Nephron progenitor cell (in vitro differentiated cells): ENCODE measurements at regions not wholly inside any gene's neighbourhood (a gene's known extent, or its start where the extent isn't known, plus 50 kb on each side); places are given as distances from the start of the nearest gene placed in this dataset.

ENCODE experiments used
- DNase-seq: peaks from one replicate; pipeline ENCODE4 v3.0.0; 2021
- H3K27ac Mint-ChIP-seq: 2 replicates; pipeline ENCODE4 v1.8.0; 2021; ENCODE audit warnings: mild to moderate bottlenecking, moderate library complexity, mixed read lengths
- H3K27me3 Mint-ChIP-seq: 2 replicates; pipeline ENCODE4 v1.8.0; 2021; ENCODE audit warnings: mild to moderate bottlenecking, low read depth, mixed read lengths; ENCODE audit not compliant: poor library complexity
- H3K36me3 Mint-ChIP-seq: 2 replicates; pipeline ENCODE4 v1.8.0; 2021; ENCODE audit warnings: low read depth, mixed read lengths
- H3K4me1 Mint-ChIP-seq: 2 replicates; pipeline ENCODE4 v1.8.0; 2021; ENCODE audit warnings: mixed read lengths
- H3K4me3 Mint-ChIP-seq: 2 replicates; pipeline ENCODE4 v1.8.0; 2021; ENCODE audit warnings: mild to moderate bottlenecking, moderate library complexity, mixed read lengths
- H3K9me3 Mint-ChIP-seq: 2 replicates; pipeline ENCODE4 v1.8.0; 2021; ENCODE audit warnings: mild to moderate bottlenecking, moderate library complexity, mixed read lengths
- TF ChIP-seq, protein P1 (sequence below): fragments of 200-600 bp; sonication (generic); IDR thresholded peaks from 2 replicates; pipeline ENCODE4 v1.5.0; 2021; ENCODE audit warnings: antibody characterized with exemption

GRCh38 chr4:27276307-27277073 lies 415.8 kb downstream of the STIM2 start:
- TF ChIP-seq, protein P1, sequence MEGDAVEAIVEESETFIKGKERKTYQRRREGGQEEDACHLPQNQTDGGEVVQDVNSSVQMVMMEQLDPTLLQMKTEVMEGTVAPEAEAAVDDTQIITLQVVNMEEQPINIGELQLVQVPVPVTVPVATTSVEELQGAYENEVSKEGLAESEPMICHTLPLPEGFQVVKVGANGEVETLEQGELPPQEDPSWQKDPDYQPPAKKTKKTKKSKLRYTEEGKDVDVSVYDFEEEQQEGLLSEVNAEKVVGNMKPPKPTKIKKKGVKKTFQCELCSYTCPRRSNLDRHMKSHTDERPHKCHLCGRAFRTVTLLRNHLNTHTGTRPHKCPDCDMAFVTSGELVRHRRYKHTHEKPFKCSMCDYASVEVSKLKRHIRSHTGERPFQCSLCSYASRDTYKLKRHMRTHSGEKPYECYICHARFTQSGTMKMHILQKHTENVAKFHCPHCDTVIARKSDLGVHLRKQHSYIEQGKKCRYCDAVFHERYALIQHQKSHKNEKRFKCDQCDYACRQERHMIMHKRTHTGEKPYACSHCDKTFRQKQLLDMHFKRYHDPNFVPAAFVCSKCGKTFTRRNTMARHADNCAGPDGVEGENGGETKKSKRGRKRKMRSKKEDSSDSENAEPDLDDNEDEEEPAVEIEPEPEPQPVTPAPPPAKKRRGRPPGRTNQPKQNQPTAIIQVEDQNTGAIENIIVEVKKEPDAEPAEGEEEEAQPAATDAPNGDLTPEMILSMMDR, result no peak
- Mint-ChIP-seq H3K36me3 (no peaks in the 10 kb centered on the region), H3K4me1 (no peaks in the 10 kb centered on the region), H3K27ac (no peak overlapping the region), H3K9me3 (no peaks in the 10 kb centered on the region), H3K27me3 (peaks cover 6% of the 10 kb centered on the region), H3K4me3 (no peak overlapping the region)
- no peak for DNase-seq

DNA sequence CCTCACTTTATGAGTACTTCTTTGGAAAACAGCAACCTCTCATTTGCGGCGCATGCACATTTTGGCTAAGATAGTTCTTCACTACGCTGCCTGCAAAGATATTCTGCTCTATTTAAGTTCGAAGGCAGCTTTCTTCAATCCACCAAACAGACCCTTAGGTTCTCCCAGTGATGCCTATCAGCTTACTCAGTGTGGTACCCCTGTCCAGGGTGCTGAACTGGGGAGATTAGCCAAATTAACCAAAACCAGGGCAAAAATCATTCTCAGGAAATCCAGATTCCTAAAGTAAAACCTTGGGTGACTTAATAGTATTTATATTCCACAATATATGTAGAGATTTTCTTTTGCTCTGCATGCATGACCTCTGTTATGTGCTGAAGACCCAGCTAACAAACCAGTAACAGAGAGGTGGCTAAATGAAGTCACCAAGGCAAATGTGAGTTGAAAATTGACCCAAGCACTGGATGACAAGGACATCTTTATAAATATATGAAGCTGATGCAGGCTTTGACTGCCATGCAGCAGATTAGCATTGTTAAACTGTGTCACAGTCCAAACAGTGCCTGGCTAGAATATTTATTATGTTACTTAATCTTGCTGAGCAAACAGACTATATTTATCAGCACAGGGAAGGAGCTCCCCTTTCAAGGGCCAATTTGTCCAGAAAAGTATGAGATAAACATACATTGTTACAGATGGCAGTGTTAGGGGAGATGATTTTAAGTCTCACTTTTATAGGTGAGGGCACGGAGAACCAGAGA lies 418.2 kb downstream of the STIM2 start:
- no peaks in the 10 kb centered on the region for H3K9me3 Mint-ChIP-seq
- peak; percentile 83 for DNase-seq
- H3K4me1 Mint-ChIP-seq, result no peaks in the 10 kb centered on the region
- H3K36me3 Mint-ChIP-seq, result no peaks in the 10 kb centered on the region
- TF ChIP-seq, protein P1, result no peak
- H3K27me3 Mint-ChIP-seq, result peaks cover 9% of the 10 kb centered on the region
- H3K4me3 Mint-ChIP-seq, result no peak overlapping the region
- H3K27ac Mint-ChIP-seq, result no peak overlapping the region

DNA sequence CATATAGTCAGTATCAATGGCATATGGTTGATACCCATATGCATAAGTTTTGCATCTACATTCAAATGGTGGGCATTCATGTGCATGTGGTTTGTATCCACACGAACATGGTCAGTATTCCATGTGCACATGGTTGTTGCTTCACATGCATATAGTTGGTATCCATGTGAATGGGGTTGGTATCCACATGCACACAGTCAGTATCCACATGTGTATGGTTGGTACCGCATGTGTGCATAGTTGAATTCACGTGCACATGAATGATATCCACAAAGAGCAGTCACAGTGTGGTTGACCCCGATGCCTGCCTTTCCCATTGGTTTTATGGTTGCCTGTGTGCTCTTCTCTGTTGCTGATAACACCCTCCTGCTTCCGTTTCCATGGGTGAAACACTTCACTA lies 427.9 kb downstream of the STIM2 start:
- peaks cover 11% of the 10 kb centered on the region for H3K27me3 Mint-ChIP-seq

GRCh38 chr4:27289704-27290103 lies 429.1 kb downstream of the STIM2 start:
- H3K4me1 Mint-ChIP-seq, result no peaks in the 10 kb centered on the region
- no peak overlapping the region for H3K27ac Mint-ChIP-seq
- no peak overlapping the region for H3K4me3 Mint-ChIP-seq
- H3K27me3 Mint-ChIP-seq, result peaks cover 6% of the 10 kb centered on the region
- H3K36me3 Mint-ChIP-seq, result no peaks in the 10 kb centered on the region
- H3K9me3 Mint-ChIP-seq, result no peaks in the 10 kb centered on the region
- DNase-seq, result no peak
- TF ChIP-seq, protein P1, result no peak

More for the DNA sequence above, 427.9 kb downstream of the STIM2 start:
- DNase-seq, result no peak
- no peak overlapping the region for H3K27ac Mint-ChIP-seq
- H3K9me3 Mint-ChIP-seq, result no peaks in the 10 kb centered on the region
- H3K4me1 Mint-ChIP-seq, result no peaks in the 10 kb centered on the region
- no peaks in the 10 kb centered on the region for H3K36me3 Mint-ChIP-seq
- TF ChIP-seq, protein P1, result no peak
- H3K4me3 Mint-ChIP-seq, result no peak overlapping the region

DNA sequence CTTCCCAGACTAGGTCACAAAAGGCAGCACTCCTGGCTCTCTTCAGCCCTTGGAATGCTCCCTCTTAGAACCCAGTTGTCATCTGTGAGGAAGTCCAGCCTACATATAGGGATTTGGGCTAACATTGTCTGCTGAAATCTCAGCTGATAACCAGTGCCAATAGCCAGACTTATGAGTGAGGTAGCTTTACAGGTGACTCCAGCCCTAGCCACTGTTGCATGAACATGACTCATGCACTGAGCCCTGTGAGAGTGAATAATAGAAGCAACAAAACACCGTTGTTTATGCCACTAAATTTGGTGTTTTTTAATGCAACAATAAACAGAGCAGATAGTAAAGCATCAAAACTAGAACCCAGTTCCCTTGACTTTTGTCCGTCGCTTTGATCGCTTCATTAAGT lies 433.2 kb downstream of the STIM2 start:
- Mint-ChIP-seq H3K4me3 (no peak overlapping the region), H3K4me1 (no peaks in the 10 kb centered on the region), H3K9me3 (peaks cover under 1% of the 10 kb centered on the region), H3K27ac (no peak overlapping the region), H3K27me3 (peaks cover 6% of the 10 kb centered on the region), H3K36me3 (no peaks in the 10 kb centered on the region)
- TF ChIP-seq, protein P1, result no peak
- DNase-seq, result no peak
